Hepatocyte (in vitro differentiated cells): ENCODE measurements at regions not wholly inside any gene's neighbourhood (a gene's known extent, or its start where the extent isn't known, plus 50 kb on each side); places are given as distances from the start of the nearest gene placed in this dataset.

ENCODE experiments used
- EZH2 ChIP-seq: fragments of 200-600 bp; sonication (generic); IDR thresholded peaks from 2 replicates; pipeline ENCODE4 v1.6.1; 2016; ENCODE audit warnings: antibody characterized with exemption, mild to moderate bottlenecking, borderline replicate concordance
- EZH2phosphoT487 ChIP-seq: fragments of 200-600 bp; sonication (generic); IDR thresholded peaks from one replicate; pipeline ENCODE4 v1.6.1; 2018; ENCODE audit warnings: antibody characterized with exemption, mild to moderate bottlenecking, low read depth, moderate library complexity; ENCODE audit not compliant: unreplicated experiment, severe bottlenecking
- TF ChIP-seq, protein P1 (sequence below): fragments of 200-600 bp; sonication (generic); IDR thresholded peaks from 2 replicates; pipeline ENCODE4 v1.5.1; 2016; ENCODE audit warnings: antibody characterized with exemption, mild to moderate bottlenecking; ENCODE audit not compliant: poor library complexity

GRCh38 chr3:28934126-28934813, 346.6 kb upstream of the RBMS3 start:
- TF ChIP-seq EZH2 (no peak), EZH2phosphoT487 (no peak)
- TF ChIP-seq, protein P1, sequence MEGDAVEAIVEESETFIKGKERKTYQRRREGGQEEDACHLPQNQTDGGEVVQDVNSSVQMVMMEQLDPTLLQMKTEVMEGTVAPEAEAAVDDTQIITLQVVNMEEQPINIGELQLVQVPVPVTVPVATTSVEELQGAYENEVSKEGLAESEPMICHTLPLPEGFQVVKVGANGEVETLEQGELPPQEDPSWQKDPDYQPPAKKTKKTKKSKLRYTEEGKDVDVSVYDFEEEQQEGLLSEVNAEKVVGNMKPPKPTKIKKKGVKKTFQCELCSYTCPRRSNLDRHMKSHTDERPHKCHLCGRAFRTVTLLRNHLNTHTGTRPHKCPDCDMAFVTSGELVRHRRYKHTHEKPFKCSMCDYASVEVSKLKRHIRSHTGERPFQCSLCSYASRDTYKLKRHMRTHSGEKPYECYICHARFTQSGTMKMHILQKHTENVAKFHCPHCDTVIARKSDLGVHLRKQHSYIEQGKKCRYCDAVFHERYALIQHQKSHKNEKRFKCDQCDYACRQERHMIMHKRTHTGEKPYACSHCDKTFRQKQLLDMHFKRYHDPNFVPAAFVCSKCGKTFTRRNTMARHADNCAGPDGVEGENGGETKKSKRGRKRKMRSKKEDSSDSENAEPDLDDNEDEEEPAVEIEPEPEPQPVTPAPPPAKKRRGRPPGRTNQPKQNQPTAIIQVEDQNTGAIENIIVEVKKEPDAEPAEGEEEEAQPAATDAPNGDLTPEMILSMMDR: no peak
